HCT116 (cell line): ENCODE measurements at regions not wholly inside any gene's neighbourhood (a gene's known extent, or its start where the extent isn't known, plus 50 kb on each side); places are given as distances from the start of the nearest gene placed in this dataset.
"Not testable (repeated sequence)": the region's sequence is repeated elsewhere in the genome, so short reads cannot be mapped to it uniquely, and the experiment has no call there.

Experiments used
- POLR2A ChIP-seq: IDR thresholded peaks from 2 replicates; pipeline ENCODE4 v1.7.0; 2011; ENCODE audit warnings: borderline replicate concordance; ENCODE audit not compliant: insufficient read depth, insufficient read length; ENCODE audit errors: extremely low read depth
- POLR2AphosphoS5 ChIP-seq: IDR thresholded peaks from 2 replicates; pipeline ENCODE4 v1.6.1; 2011; ENCODE audit warnings: mild to moderate bottlenecking, low read depth, low read length, moderate library complexity

DNA sequence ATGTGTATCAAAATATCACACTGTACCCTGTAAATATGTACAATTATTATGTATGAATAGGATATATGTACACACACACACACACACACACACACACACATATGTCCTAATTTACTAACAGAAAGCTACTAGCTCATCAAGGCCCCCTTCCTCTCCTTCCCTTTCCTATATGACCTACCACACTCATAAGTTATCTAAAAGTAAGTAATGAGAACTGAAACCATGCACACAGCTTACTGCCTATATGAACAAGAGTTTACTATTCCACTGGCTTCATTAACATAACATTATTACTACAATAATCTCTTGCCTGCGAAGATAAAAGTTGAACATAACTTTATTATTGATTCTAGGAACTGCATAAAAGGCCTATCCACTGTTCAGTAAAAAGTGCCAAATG is 83.8 kb downstream of the MAGED4 start:
- TF ChIP-seq POLR2A, POLR2AphosphoS5: not testable (repeated sequence)
